ENCODE measurements at regions not wholly inside any gene's neighbourhood (a gene's known extent, or its start where the extent isn't known, plus 50 kb on each side); places are given as distances from the start of the nearest gene placed in this dataset.

DNA sequence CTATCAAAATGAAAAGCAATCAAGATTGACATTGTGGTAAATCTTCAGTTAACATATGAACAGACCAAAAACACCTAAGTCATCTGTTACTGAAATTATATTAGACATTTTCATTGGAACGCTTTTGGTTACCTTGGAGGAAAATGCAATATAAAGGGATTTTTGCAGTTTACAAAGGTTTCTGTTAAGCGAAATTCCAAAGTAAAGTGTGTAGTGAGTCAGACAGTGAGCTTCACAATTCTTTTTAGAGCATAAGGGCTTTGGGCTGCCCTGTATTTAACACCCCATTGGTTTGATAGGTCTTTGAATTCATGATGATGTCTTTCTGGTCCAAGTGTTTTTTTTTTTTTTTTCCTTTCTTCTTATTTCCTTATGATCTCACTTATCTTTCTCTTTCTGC lies 462.8 kb downstream of the EDEM1 start:
- intact Hi-C loops (cut with DNase I), result no loop called here
- no peak for DNase-seq
- Histone ChIP-seq H3K36me3 (no peaks in the 10 kb centered on the region), H3K4me3 (no peak overlapping the region), H3K9me3 (peaks cover 0 to 15% (median 0%) of the 10 kb centered on the region in 11 donors), H3K27me3 (no peaks in the 10 kb centered on the region), H3K27ac (no peak overlapping the region), H3K4me1 (no peaks in the 10 kb centered on the region)
- no peak for ATAC-seq
- TF ChIP-seq, protein P1, sequence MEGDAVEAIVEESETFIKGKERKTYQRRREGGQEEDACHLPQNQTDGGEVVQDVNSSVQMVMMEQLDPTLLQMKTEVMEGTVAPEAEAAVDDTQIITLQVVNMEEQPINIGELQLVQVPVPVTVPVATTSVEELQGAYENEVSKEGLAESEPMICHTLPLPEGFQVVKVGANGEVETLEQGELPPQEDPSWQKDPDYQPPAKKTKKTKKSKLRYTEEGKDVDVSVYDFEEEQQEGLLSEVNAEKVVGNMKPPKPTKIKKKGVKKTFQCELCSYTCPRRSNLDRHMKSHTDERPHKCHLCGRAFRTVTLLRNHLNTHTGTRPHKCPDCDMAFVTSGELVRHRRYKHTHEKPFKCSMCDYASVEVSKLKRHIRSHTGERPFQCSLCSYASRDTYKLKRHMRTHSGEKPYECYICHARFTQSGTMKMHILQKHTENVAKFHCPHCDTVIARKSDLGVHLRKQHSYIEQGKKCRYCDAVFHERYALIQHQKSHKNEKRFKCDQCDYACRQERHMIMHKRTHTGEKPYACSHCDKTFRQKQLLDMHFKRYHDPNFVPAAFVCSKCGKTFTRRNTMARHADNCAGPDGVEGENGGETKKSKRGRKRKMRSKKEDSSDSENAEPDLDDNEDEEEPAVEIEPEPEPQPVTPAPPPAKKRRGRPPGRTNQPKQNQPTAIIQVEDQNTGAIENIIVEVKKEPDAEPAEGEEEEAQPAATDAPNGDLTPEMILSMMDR (IDR thresholded peaks at IDR 0.05), result no peak
- WGBS, 2 donors, result 49 to 91% methylated on average over 2 of the region's 2 CpGs

DNA sequence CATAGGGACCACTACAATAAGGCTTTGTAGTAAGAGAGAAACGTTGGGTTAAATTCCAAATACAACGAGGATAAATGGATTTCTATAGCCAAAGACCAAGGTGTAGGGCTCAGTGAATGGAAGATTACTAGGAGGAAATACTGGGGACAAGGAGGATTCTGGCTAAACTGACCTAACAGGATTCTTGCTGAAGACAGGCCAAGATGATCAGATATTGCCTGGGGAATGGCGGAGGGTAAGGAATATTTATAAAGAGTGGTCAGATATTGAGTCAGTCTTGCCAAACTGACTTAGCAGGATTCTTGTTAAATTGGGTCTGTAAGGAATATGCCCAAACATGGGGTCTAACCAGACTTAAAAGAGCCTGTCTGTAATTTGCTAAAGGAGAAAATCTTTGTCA lies 463.8 kb downstream of the EDEM1 start:
- Histone ChIP-seq H3K4me1 (no peaks in the 10 kb centered on the region), H3K9me3 (peaks cover 0 to 23% (median 0%) of the 10 kb centered on the region in 11 donors), H3K27ac (no peak overlapping the region), H3K36me3 (no peaks in the 10 kb centered on the region), H3K27me3 (no peaks in the 10 kb centered on the region), H3K4me3 (no peak overlapping the region)
- ATAC-seq, result no peak
- WGBS, 2 donors, result 60 to 67% methylated on average over 3 of the region's 3 CpGs
- intact Hi-C loops (cut with DNase I), result no loop called here
- DNase-seq, result no peak
- TF ChIP-seq, protein P1 (IDR thresholded peaks at IDR 0.05), result no peak

DNA sequence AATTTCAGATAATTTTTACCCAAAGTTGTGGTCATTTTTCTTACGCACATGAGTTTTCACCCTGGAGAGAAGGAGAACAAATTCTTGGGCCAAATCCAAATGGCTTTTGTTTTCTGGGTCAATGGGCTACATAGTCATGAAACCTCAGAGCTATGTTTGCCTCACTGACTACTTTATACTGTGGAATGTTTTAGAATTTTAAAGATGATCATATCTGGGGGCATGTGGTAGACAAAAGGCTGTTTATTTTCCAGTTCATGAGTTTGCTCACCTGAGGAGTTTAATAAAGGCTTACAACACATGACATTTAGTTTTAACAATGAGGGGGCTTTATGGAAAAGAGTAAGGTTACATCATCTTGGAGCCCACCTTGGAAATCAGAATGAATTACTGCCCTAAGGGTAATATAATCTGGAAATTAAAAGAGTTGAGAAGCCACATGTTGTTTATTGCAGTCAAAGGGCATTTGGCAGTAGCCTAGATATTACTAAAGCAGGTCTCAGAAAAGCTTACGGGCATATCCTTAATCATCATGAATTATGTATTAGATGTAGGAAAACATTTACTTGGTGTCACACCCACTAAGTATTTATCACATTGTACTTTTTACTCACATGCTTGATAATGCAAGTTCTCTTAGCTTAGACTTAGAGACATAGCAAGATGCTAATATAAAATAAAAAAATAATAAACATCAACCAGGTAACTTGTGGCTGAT lies 466.1 kb downstream of the EDEM1 start:
- no peak for ATAC-seq

DNA sequence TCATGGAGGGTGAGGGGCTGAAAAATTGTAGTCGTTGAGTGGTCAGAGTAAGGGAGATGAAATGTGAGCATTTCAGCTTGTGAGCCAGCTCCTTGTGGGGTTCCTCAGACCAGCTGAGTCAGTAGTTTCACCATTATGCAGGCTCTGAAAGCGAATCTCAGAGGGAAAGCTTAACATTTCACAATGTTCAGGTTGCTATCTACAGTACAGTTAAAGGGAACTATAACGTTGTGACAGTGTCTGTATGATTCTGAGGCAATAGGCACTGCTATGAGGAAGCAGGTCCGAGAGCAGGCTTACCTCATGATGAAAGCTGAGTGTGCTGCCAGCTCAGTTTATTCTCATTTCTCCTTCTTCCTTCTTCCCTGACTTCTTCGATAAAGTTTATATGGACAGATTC lies 469.6 kb downstream of the EDEM1 start:
- peak in 2 of 8 donors; percentile 37 to 44 for ATAC-seq
- no peaks in the 10 kb centered on the region for H3K27me3 ChIP-seq
- H3K9me3 ChIP-seq, result peaks cover 0 to 41% (median 5%) of the 10 kb centered on the region in 11 donors
- WGBS, 2 donors, result 59 to 68% methylated on average over 5 of the region's 5 CpGs
- no peak for DNase-seq
- TF ChIP-seq, protein P1 (IDR thresholded peaks at IDR 0.05), result no peak
- no peak overlapping the region for H3K4me3 ChIP-seq
- no peaks in the 10 kb centered on the region for H3K36me3 ChIP-seq
- no peaks in the 10 kb centered on the region for H3K4me1 ChIP-seq
- intact Hi-C loops (cut with DNase I), result no loop called here
- H3K27ac ChIP-seq, result peak overlapping the region in 1 of 10 donors; percentile 49

More for the DNA sequence above, 466.1 kb downstream of the EDEM1 start:
- Histone ChIP-seq H3K4me3 (no peak overlapping the region), H3K4me1 (no peaks in the 10 kb centered on the region), H3K27me3 (no peaks in the 10 kb centered on the region), H3K36me3 (no peaks in the 10 kb centered on the region), H3K27ac (no peak overlapping the region), H3K9me3 (peaks cover 0 to 46% (median 5%) of the 10 kb centered on the region in 11 donors)
- no peak for DNase-seq
- intact Hi-C loops (cut with DNase I), result no loop called here
- TF ChIP-seq, protein P1 (IDR thresholded peaks at IDR 0.05), result no peak
- WGBS, 2 donors, result 44 to 94% methylated on average over 2 of the region's 2 CpGs

All from heart right ventricle (tissue), 16 donors.